TTC549 (cell line): ENCODE measurements at regions not wholly inside any gene's neighbourhood (a gene's known extent, or its start where the extent isn't known, plus 50 kb on each side); places are given as distances from the start of the nearest gene placed in this dataset.

Experiments used
- FAIRE-seq: peaks from 2 replicates; lab custom pipeline; 2012; peaks lifted over from hg19 to GRCh38; lab: Jason Lieb, UNC

DNA sequence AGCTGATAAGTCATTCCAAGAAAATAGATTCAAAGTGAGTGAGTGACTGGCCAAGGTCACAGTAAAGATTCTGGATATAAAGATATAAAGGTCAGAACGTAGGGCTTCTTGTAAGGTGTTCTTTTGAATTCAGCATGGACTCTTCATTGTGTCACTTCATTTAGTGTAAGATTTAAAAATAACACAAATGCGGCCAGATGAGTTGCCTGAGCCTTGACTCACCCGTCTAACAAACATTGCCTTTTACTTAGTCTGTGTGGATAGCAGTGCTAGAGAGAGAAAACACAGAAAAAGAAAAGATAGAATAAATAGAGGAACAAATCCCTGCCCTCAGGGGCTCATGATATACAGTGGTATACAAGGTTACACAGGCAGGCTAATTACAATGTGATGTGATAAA is 223.4 kb downstream of the PLPP3 start:
- FAIRE-seq, result no peak

DNA sequence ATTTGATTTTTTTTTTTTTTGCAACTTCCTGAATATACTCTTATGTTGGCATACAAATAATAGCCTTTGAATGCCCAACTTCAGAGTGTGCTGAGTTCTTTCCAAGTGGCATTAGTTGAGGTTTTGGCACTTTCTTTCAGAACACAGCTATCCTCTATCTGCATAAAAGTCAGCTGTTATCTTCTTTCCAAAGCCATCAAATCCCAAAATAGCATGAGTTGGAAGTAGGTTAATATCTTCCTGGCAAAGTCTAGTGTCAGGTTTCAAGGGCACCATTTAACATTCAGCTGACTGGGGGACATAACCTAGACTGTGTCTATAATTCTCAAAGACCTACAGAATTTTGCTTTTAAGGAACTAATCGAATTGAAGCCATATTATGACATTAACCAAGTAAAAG is 223.9 kb downstream of the PLPP3 start:
- FAIRE-seq, result no peak

DNA sequence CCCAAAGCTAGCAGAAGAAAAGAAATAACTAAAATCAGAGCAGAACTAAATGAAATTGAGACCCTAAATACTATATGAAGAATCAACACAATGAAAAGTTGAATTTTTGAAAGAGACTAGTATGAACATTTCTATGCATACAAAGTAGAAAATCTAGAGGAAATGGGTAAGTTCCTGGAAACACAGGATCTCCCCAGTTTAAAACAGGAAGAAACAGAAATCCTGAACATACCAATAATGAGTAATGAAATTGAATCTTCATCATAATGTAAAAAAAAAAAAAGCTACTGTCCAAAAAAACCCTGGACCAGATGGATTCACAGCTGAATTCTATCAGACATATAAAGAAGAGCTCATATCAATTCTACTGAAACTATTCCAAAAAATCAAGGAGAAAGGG is 233.5 kb downstream of the PLPP3 start:
- no peak for FAIRE-seq

DNA sequence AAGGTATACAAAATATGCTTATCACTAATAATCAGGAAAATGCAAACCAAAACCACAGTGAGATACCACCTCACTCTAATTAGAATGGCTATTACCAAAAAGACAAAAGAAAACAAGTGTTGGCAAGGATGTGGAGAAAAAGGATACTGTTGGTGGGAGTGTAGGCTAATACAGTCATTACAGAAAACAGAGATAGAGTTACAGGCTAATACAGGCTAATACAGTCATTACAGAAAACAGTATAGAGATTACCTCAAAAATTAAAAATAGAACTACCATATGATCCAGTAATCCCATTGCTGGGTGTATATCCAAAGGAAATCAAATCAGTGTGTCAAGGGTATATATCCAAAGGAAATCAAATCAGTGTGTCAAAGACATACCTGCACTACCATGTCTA is 238.4 kb downstream of the PLPP3 start:
- FAIRE-seq, result no peak

DNA sequence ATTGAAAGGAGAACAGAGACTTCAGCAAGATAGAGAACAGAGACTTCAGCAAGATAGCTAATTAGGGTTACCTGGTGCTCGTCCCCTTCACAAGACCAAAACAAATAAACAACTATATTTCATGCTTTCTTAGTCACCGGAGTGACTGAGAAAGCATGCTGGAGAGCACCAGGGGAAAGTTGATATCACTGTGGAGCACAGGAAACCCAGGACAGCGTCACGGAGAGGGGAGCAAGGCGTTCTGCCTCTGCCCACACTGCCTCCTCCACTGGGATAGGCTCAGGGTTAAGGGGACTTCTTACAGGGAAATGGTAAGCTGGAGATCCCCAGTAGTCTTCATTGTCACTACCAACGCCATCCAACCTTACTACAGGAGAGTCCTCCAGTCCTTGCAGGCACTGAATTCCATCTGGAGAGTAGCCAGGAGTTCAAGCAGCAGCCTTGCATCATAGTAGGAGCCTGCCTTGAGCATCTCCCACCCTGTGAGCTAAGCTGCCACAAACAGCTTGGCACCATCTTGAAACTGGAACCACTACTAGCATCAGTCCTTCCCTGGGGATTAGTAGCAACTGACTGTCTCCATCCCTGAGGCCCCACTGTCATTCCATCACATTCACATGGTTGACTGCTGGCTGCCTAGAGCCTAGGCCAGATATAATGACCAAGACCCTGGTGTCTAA is 239.4 kb downstream of the PLPP3 start:
- FAIRE-seq, result no peak

DNA sequence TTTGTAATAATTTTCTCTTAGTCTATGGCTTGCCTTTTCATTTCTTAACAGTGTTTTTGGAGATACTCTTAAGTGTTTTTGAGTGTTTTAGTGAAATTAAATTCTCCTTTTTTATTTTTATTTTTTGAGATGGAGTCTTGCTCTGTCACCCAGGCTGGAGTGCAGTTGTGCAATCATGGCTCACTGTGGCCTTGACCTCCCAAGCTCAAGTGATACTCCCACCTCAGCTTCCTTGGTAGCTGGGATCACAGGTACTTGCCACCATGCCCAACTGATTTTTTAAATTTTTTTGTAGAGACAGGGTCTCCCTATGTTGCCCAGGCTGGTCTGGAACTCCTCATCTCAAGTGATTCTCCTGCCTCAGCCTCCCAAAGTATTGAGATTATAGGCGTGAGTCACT is 240.3 kb downstream of the PLPP3 start:
- FAIRE-seq, result no peak

DNA sequence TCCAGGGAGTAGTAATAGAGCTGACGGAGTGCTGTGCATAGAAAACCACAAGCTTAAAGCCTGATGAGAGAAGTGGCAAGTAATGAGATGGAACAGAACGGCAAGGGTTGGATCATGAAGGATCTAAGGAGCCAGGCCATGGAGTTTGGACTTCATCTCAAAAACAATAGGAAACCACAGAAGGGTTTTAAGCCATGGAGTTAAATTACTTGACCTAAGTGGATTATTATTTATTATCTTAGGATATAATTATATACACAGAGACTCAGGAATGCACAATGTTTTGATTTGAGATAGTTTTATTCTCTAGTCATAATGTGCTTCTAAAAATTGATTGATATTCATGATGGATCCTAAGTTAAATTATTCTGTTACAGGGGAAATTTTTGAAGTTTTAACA is 242.4 kb downstream of the PLPP3 start:
- FAIRE-seq, result no peak

DNA sequence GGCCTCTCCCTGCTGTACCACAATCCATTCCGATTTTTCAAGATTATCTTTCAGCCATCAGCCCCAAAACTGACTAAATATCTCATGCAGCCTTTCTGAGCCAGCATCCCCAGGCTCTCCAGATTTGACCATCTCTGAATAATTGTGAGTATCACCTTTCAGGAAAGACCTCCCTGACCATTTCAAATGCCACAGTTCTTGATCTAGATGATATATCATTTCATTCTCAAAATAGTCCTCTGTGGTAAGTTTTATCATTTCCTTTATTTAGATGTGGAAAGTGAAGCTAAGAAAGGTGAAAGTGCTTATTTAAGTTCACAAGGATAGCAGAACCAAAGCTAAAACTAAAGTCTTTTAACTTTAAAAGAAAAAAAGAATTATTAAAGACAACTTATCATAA is 244.0 kb downstream of the PLPP3 start:
- FAIRE-seq, result no peak

DNA sequence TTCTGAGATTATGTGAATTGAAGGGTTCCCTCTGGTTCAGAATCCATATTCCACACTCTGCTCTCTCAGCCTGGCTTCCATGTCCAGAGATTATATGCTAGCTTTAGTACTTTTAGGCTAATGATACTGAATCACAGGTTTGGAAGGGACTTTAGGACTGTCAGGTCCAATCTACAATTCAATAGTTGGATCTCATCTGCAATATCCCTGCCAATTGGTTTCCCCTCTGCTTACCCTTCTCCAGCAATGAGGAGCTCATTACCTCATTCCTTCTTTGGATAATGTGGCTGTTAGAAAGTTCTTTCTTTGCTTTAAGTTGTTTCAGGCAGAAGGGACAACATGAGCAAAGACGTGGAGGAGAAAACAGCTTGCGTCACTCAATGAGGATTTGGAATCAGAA is 245.3 kb downstream of the PLPP3 start:
- FAIRE-seq, result no peak

DNA sequence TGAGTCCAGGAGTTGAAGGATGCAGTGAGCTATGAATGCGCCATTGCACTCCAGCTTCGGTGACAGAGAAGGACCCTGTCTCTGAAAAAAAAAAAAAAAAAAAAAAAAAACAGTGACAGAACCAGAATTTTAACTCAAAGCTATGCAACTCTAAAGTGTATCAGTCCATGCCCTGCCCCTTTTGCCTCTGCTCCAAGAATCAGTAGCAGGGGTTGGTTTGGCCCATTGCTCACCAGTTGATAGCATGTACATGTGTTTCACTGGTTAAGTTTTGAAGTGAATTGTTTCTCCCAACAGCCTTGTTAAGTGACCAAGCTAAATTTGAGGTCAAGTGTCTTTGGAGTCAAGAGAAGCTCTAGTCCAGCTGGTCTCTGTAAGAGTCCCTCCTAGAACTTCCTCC is 245.9 kb downstream of the PLPP3 start:
- no peak for FAIRE-seq

DNA sequence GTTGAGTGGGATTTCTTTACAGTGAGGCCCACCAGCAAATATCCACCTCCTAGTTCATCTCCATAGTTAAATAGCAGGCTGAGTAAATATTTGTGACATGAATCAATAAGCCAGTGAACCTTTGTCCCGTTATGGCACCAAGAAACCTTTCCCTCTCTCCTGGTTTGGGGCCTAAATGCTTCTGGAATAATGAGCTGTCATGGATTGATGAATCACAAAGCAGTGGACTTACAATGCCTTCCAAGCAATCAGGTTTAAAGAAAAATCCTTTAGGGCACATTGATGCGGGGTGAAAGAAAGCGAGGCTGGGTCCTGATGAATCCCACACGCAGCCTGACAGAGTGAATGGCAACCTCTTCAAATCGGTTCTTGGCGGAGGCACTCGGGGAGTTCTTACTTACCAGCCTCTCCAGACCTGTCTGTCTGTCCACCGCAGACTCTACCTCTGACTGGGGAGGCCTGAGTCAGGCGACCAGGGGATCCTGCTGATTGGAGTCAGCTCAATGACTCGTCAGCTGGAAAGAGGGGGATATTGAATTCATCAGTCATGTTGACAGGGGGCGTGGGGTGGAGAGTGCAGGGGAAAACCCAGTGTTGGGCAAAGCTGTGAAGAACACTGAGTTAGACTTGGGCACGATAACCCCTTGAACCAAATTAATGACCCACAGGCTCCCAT is 247.3 kb downstream of the PLPP3 start:
- no peak for FAIRE-seq

DNA sequence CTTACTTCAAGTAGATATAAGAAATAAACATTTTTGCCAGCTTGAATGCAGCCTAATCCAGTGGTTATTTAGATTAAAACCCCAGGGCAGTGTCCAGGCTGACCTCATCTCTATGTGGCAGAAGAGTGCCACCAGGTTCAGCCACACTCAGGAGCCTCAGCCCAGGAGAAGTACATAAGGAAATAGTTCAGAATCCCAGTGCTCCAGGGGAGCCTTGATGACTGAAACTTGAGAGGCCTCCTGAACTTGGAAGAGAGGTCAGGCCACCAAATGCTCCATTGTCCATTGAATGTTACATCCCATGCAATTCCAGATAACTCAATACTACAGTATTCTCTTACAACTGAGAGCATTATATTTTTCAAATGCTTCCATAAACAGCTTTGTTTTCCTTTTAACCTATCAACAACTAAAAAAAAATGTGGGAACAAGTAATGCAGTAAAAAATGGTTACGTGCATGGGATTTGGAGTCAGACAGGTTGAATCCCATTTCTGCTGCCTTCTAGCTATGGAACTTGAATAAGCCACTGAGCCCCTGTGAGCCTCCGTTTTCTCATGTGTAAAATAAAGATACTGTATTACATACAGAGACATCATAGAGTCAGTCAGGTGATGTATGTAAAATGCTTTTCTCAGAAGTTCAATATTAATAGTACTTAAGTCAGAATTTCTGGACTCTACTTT is 248.0 kb downstream of the PLPP3 start:
- no peak for FAIRE-seq

DNA sequence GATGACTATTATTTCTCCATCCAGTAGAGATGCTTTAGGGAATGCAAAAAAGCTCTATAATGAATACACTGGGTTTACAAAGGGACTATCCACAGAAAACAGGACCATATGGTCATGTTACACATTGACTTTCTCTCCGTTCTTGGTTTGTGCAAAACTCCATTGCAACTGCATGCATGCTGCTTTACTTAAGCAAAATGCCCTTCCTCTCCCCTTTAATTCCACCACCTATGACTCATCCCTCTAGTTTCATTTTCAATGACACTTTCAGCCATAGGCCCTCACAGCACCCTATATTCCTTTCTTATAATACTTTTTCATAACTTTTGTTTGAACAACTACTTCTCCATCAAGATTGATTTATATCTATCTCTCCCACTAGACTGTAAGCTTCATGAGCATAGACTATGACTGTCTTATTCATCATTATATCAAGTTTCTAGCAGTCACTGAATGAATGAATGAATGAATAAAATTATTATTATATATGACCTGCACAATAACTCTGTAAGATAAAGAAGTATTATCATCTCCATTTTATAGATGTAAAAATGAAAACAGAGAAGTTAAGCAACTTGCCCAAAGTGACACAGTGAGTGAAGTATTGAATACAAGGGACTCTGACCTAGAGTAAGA is 248.9 kb downstream of the PLPP3 start:
- FAIRE-seq, result no peak

DNA sequence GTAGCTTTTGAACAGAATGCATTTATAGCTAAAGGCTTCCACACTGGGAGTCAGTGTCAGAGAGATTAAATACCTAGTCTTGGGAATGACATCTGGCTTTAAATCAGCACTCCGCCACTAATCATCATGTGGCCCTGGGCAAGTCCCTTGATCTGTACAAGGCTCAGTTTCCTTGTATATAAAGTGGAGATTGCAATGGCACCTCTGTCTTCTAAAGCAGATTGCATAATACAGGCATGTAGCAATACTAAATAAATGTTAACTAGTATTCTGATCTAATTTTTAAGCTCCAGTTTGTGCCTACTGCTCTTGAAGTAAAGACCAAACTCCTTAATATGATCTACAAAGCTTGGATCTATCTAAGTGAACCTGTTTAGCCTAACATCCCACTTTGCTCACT is 249.4 kb downstream of the PLPP3 start:
- FAIRE-seq, result no peak

DNA sequence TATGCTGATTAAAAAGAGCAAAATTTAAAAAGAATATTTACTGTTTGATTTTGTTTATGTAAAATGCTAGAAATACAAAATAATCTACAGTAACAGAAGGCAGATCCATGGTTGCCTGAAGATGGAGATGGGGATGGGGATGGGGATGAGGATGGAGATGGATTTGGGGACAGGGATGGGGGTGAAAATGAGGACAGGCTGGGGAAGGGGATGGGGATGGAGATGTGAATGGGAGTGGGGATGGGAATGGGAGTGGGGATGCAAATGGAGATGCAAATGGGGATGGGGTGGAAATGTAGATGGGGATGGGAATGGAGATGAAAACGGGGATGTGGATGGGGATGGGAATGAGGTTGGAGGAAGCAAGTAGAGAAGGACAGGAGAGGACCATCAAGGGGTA is 252.2 kb downstream of the PLPP3 start:
- no peak for FAIRE-seq

DNA sequence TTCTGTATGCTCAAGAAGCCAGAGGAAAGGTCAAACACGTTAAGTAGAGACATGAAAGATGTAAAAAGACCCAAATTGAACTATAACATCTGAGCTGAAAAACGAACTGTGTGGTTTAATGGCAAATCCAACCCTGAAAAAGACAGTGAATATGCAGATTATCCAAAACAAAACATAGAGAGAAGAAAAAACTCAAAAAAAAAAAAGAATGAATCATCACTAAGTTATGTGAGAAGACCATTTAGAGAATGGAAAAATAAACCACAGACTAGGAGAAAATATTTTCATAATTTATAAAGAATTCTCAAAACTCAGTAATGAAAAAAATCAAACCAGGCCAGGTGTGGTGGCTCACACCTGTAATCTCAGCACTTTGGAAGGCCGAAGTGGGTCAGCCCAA is 253.3 kb downstream of the PLPP3 start:
- FAIRE-seq, result no peak

DNA sequence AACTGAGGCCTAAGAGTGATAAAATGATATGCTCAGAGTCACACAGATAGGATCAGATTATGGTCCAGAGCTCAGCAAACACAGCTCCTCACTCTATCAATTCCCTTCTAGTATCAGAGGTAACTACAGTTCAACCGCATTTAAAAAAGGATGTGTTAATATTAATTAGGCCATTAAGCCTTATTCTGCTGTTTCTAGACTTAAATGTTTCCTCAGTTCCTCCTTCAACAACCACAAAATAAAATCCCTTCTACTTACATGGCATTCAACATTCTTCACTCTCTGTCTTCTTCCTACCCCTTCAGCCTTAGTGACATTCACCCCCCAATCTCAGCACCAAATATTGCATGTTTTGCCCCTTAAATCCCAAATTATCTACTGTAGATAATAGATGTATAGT is 254.9 kb downstream of the PLPP3 start:
- FAIRE-seq, result no peak

DNA sequence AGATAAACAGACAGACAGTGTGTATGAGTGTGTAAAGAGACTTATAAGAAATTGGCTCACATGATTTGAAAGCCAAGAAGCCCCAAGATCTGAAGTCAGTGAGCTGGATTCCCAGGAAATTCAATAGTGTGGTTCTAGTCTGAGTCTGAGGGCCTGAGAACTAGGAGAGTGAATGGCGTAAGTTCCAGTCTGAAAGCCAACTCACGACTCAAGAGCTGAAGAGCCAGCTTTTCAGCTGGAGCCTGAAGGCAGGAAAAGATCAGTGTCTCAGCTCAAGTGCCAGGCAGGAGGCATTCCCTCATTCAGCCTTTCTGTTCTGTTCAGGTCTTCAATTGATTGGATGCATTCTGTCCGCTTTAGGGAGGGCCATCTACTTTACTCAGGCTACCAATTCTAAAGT is 257.2 kb downstream of the PLPP3 start:
- no peak for FAIRE-seq

DNA sequence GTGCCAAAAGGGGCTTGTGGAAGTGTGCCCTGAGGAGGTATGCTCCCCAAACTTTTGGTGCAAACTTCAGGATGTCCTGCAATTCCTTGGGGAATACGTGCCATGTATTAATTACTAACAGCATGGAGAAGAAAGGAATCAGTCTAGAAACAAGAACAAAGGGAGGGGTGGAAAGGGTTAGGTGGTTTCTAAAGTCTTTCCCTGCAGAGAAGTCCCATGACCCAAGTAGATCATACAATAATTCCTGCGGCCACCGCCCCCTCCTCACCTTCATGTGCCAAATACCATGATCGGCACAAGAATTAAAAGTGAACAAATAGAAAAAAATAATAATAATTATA is 258.2 kb downstream of the PLPP3 start:
- FAIRE-seq, result no peak

DNA sequence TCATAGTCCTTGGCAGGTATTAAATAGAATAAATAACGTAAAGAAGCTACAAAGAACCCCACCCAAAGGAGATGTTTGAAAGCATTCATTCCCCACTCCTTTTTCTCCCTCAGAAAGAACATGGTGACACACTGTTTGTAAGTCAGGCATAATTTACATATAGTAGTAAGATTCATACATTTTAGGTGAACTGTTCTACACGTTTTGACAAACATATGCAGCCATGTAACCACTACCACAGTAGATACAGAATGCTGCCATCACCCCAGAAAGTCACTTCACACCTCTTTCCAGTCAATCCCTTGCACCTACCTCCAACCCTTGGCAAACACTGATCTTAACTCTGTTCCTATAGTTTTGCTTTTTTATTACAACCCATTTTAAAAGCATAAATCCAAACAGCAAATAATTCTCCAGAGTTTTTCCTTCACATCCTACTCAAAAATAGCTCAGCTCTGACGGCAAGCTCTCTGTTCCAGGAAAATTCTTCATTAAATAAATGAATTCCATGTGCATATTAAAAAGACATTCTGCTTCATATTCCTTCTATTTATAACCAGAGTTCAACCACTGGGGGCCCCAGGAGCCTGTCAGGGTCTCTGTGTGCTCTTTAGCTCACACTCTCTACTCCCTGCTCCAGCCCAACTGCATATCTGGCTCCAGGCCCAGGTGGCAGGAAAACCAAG is 258.8 kb downstream of the PLPP3 start:
- no peak for FAIRE-seq

DNA sequence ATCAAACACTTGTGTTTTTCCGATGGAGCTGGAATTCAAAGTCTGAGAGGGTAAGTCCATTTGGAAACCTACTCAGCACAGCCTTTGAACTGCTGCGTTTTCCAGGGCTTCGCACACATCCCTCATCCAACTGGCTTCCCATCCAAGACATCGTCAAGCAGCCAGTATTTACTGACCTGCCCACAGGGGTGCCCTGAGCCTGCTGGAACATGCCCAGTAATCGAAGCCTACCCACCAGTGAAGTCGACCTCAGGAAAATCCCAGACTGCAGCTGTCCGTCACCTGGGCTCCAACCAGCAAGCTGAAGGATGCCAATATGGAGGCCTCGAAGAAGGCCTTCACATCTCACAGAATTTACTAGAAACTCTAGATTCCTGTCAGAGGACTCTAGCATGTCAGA is 261.6 kb downstream of the PLPP3 start:
- FAIRE-seq, result no peak

DNA sequence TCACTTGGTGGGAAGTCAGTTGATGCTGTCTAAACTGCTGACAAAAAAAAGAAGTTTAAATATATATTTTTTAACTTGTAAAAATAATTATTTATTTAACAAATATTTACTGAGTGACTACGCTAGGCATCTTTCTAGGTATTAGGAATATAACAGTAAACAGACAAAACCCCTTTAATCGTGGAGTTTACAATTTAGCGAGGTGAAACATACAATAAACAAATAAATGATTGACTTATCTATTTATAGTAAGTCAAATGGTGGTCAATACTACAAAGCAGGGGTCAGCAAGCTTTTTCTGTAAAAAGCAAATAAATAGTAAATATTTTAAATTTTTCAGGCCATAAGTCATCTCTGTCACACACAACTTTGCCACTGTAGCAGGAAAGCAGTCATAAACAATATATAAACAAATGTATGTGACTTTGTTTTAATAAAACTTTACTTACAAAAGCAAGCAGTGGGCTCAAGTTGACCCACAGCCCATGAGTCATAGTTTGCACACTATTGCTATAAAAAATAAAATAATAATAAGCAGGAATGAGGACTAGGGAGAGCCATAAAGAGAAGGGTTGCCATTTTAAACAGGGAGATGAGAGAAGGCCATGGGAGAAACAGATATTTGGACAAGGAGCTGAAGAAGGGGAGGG is 263.9 kb downstream of the PLPP3 start:
- FAIRE-seq, result no peak
